ENCODE measurements at regions not wholly inside any gene's neighbourhood (a gene's known extent, or its start where the extent isn't known, plus 50 kb on each side); places are given as distances from the start of the nearest gene placed in this dataset.

DNA sequence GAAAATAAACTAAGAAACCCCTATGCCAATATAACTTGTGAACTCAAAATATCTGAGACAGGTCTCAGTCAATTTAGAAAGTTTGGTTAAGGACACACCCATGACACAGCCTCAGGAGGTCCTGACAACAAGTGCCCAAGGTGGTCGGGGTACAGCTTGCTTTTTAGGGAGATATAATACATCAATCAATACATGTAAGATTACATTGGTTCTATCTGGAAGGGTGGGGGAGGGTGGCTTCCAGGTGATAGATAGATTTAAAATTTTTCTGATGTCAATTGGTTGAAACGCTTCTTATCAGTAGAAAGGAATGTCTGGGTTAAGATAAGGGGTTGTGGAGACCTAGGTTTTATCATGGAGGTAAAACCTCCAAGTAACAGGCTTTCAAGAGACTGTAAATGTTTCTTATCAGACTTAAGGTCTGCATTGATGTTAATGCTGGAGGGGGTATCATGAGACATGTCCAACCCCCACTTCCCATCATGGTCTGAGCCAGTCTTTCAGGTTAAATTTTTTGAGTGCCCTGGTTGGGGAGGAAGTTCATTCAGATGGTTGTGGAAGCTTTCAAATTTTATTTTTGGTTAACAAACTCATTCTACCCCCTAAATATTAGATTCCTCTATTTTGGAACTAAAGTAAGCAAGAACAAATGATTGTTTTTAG, 82.0 kb upstream of the RASSF8 start:
- no peaks in the 10 kb centered on the region for H3K27me3 ChIP-seq
- TF ChIP-seq, protein P1, sequence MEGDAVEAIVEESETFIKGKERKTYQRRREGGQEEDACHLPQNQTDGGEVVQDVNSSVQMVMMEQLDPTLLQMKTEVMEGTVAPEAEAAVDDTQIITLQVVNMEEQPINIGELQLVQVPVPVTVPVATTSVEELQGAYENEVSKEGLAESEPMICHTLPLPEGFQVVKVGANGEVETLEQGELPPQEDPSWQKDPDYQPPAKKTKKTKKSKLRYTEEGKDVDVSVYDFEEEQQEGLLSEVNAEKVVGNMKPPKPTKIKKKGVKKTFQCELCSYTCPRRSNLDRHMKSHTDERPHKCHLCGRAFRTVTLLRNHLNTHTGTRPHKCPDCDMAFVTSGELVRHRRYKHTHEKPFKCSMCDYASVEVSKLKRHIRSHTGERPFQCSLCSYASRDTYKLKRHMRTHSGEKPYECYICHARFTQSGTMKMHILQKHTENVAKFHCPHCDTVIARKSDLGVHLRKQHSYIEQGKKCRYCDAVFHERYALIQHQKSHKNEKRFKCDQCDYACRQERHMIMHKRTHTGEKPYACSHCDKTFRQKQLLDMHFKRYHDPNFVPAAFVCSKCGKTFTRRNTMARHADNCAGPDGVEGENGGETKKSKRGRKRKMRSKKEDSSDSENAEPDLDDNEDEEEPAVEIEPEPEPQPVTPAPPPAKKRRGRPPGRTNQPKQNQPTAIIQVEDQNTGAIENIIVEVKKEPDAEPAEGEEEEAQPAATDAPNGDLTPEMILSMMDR (IDR thresholded peaks at IDR 0.05): no peak
- ATAC-seq (no peak), DNase-seq (no peak)
- no peaks in the 10 kb centered on the region for H3K36me3 ChIP-seq
- WGBS, 2 donors: 19 to 25% methylated on average over 2 of the region's 2 CpGs
- no peaks in the 10 kb centered on the region for H3K9me3 ChIP-seq
- H3K4me3 ChIP-seq: no peak overlapping the region
- H3K27ac ChIP-seq: no peak overlapping the region
- intact Hi-C loops (cut with DNase I): no loop called here
- no peaks in the 10 kb centered on the region for H3K4me1 ChIP-seq

DNA sequence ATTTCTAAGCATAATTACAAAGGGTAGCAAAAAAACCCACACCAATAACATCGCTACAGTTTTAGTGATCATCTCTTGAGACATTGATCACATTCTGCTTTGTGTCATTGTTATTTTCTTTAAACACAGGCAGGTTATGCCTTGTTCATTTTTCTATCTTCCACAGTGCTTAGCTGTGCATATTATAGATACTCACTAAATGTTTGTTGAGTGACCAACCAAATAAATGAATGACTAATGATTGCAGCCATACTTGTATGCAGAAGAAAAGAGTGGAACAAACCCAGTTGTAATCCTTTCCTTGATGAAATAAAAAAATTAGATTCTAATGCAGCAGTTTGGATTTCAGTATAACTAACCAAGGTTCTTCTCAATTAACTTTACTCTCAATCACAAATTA, 81.0 kb upstream of the RASSF8 start:
- Histone ChIP-seq H3K27ac (no peak overlapping the region), H3K27me3 (no peaks in the 10 kb centered on the region), H3K4me3 (no peak overlapping the region), H3K9me3 (no peaks in the 10 kb centered on the region), H3K36me3 (no peaks in the 10 kb centered on the region), H3K4me1 (no peaks in the 10 kb centered on the region)
- whole genome bisulfite sequencing, 2 donors: 98 to 99% methylated on average over 1 of the region's 1 CpG
- intact Hi-C loops (cut with DNase I): no loop called here
- ATAC-seq (no peak), DNase-seq (no peak)
- TF ChIP-seq, protein P1 (IDR thresholded peaks at IDR 0.05): no peak

DNA sequence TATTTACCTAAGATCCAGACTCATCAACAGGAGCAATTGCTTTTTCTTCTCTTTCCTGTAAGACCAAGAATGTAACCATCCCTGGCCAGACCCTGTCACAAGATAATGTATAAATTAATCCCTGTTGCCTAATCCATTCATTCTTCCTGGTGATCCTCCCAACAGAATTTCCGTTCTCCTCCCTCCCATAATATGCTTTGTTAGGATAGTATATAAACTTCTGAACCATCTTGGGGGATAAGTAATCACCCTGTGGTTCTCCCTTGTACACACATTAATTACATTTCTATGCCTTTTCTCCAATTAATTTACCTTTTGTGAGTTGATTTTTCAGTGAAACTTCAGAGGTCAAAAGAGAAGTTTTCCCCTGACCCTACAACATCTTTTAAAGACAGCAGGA, 76.2 kb upstream of the RASSF8 start:
- intact Hi-C loops (cut with DNase I): no loop called here
- no peaks in the 10 kb centered on the region for H3K27me3 ChIP-seq
- H3K4me1 ChIP-seq: no peaks in the 10 kb centered on the region
- DNase-seq: no peak
- H3K27ac ChIP-seq: no peak overlapping the region
- TF ChIP-seq, protein P1 (IDR thresholded peaks at IDR 0.05): no peak
- no peaks in the 10 kb centered on the region for H3K9me3 ChIP-seq
- no peaks in the 10 kb centered on the region for H3K36me3 ChIP-seq
- WGBS, 2 donors: 87 to 90% methylated on average over 1 of the region's 1 CpG
- no peak for ATAC-seq
- H3K4me3 ChIP-seq: no peak overlapping the region

DNA sequence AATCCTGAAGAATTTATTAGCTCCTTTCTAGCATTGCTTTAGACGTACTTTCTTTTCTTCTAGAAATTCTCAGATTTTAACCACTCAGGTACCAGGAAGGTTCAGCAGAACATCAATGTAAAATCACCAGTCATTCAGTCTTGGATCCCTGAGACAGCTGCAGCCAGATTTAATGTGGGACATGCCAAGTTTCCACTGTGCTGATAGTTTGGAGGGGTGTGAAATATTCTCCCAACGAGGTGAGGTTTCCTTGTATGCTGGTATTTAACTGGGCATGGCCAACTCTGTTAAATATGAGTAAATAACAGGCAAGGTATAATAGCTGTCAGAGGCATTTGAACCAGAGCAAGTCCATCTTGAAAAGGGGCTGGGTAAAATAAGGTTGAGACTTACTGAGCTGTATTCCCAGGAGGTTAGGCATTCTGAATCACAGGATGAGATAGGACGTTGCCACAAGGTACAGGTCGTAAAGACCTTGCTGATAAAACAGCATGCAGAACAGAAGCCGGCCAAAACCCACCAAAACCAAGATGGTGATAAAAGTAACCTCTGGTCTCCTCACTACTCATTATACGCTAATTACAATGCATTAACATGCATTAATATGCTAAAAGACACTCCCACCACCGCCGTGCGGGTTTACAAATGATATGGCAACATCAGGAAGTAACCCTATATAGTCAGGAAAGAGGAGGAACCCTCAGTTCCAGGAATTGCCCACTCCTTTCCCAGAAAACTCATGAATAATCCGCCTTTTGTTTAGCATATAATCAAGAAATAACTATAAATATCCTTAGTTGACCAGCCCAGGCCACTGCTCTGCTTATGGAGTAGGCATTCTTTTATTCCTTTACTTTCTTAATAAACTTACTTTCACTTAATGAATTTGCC, 75.2 kb upstream of the RASSF8 start:
- no peak overlapping the region for H3K4me3 ChIP-seq
- intact Hi-C loops (cut with DNase I): no loop called here
- no peak overlapping the region for H3K27ac ChIP-seq
- H3K27me3 ChIP-seq: peaks cover 0 to 4% (median 0%) of the 10 kb centered on the region in 7 donors
- H3K9me3 ChIP-seq: no peaks in the 10 kb centered on the region
- 52 to 58% methylated on average over 10 of the region's 10 CpGs for WGBS, 2 donors
- DNase-seq (no peak), ATAC-seq (no peak)
- no peaks in the 10 kb centered on the region for H3K4me1 ChIP-seq
- H3K36me3 ChIP-seq: no peaks in the 10 kb centered on the region
- TF ChIP-seq, protein P1 (IDR thresholded peaks at IDR 0.05): no peak
